ENCODE measurements at regions not wholly inside any gene's neighbourhood (a gene's known extent, or its start where the extent isn't known, plus 50 kb on each side); places are given as distances from the start of the nearest gene placed in this dataset.

DNA sequence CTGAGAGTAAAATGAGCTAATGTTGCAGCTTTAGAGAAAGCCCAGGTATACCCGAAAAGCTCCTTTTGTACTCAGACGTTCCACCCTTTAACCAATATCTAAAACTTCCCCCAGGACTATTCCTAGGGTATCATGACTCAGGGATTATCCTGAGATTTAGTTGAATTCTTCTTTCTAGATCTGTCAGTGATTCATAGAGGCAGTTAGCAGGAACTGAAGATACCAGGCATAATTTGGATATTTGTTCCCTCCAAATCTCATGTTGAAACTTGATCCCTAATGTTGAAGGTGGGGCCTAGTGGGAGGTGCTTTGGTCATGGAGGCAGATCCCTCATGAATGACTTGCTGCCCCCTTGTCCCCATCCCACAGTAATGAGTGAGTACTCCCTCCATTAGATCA is 161.2 kb upstream of the LRP1B start:
- no peak for TF ChIP-seq POLR2AphosphoS5 (IDR thresholded peaks at IDR 0.05; ENCODE audit: low read depth, low read length)
- TF ChIP-seq, protein P1, sequence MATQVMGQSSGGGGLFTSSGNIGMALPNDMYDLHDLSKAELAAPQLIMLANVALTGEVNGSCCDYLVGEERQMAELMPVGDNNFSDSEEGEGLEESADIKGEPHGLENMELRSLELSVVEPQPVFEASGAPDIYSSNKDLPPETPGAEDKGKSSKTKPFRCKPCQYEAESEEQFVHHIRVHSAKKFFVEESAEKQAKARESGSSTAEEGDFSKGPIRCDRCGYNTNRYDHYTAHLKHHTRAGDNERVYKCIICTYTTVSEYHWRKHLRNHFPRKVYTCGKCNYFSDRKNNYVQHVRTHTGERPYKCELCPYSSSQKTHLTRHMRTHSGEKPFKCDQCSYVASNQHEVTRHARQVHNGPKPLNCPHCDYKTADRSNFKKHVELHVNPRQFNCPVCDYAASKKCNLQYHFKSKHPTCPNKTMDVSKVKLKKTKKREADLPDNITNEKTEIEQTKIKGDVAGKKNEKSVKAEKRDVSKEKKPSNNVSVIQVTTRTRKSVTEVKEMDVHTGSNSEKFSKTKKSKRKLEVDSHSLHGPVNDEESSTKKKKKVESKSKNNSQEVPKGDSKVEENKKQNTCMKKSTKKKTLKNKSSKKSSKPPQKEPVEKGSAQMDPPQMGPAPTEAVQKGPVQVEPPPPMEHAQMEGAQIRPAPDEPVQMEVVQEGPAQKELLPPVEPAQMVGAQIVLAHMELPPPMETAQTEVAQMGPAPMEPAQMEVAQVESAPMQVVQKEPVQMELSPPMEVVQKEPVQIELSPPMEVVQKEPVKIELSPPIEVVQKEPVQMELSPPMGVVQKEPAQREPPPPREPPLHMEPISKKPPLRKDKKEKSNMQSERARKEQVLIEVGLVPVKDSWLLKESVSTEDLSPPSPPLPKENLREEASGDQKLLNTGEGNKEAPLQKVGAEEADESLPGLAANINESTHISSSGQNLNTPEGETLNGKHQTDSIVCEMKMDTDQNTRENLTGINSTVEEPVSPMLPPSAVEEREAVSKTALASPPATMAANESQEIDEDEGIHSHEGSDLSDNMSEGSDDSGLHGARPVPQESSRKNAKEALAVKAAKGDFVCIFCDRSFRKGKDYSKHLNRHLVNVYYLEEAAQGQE (IDR thresholded peaks at IDR 0.05; ENCODE audit: insufficient read depth in 1 of 2, low read depth in 2 of 2, low read length in 2 of 2), result no peak
- TF ChIP-seq SIN3A (IDR thresholded peaks at IDR 0.05; ENCODE audit: borderline replicate concordance, insufficient read depth, low read length), result no peak
